IMR-90 (cell line): ENCODE measurements at regions not wholly inside any gene's neighbourhood (a gene's known extent, or its start where the extent isn't known, plus 50 kb on each side); places are given as distances from the start of the nearest gene placed in this dataset.

Experiments
- ATAC-seq: fragments of 200-7000 bp; cut with Tn5 transposase; 2 replicates; pipeline ENCODE4 v1.9.1; 2020; ENCODE audit warnings: low read depth, mild to moderate bottlenecking, moderate library complexity
- BruUV-seq: library from RNA; stranded (reverse); fragments of 400-500 nt; replicated peaks from 2 replicates; lab custom pipeline; 2021; lab: Mats Ljungman, UMichigan
- CTCF ChIA-PET: fragments of 300-600 bp; formaldehyde crosslinking; extraction: SDS; loops from one replicate; lab custom pipeline; 2021; ENCODE audit warnings: antibody characterized with exemption; lab: Yijun Ruan, JAX
- POLR2A ChIA-PET: fragments of 300-600 bp; sonication (Branson Sonifier 250); formaldehyde crosslinking; loops from one replicate; lab custom pipeline; 2022; ENCODE audit warnings: antibody characterized with exemption; ENCODE audit not compliant: unreplicated experiment; lab: Charles Lee
- DNase-seq: peaks from one replicate; pipeline ENCODE4 v3.0.0; 2013
- H2AFZ ChIP-seq: replicated peaks from 2 replicates; pipeline ENCODE3; 2013; ENCODE audit warnings: low read length, mild to moderate bottlenecking; ENCODE audit not compliant: poor library complexity
- H2AK5ac ChIP-seq: 2 replicates; pipeline ENCODE4 v1.6.1; 2013; ENCODE audit warnings: low read depth, low read length, inconsistent platforms
- H2AK9ac ChIP-seq: replicated peaks from 2 replicates; pipeline ENCODE3; 2013; ENCODE audit warnings: mild to moderate bottlenecking, low read depth, low read length, moderate library complexity; ENCODE audit not compliant: poor library complexity
- H2BK120ac ChIP-seq: 2 replicates; pipeline ENCODE4 v1.6.1; 2013; ENCODE audit warnings: low read depth, low read length, inconsistent platforms
- H2BK15ac ChIP-seq: 3 replicates; pipeline ENCODE4 v1.6.1; 2013; ENCODE audit warnings: low read depth, low read length, inconsistent platforms
- H2BK20ac ChIP-seq: 2 replicates; pipeline ENCODE4 v1.6.1; 2013; ENCODE audit warnings: low read depth, mild to moderate bottlenecking, inconsistent platforms, low read length, moderate library complexity
- H2BK5ac ChIP-seq: 2 replicates; pipeline ENCODE4 v1.6.1; 2013; ENCODE audit warnings: mild to moderate bottlenecking, low read depth, low read length, inconsistent platforms; ENCODE audit not compliant: poor library complexity, severe bottlenecking
- H3K14ac ChIP-seq: replicated peaks from 2 replicates; pipeline ENCODE4 v1.6.1; 2013; ENCODE audit warnings: low read depth, low read length, inconsistent platforms
- H3K18ac ChIP-seq: 2 replicates; pipeline ENCODE4 v1.6.1; 2013; ENCODE audit warnings: low read depth, low read length, control low read depth
- H3K23ac ChIP-seq: 2 replicates; pipeline ENCODE4 v1.6.1; 2013; ENCODE audit warnings: low read depth, low read length, inconsistent platforms
- H3K27ac ChIP-seq: 2 replicates; pipeline ENCODE4 v1.5.1; 2013; ENCODE audit warnings: mild to moderate bottlenecking, control low read depth, low read length; ENCODE audit not compliant: insufficient read depth
- H3K27me3 ChIP-seq: 2 replicates; pipeline ENCODE4 v1.6.1; 2013; ENCODE audit warnings: low read length; ENCODE audit not compliant: control insufficient read depth, insufficient read depth
- H3K36me3 ChIP-seq: 2 replicates; pipeline ENCODE4 v1.6.1; 2013; ENCODE audit warnings: low read length, mixed read lengths; ENCODE audit not compliant: control insufficient read depth, insufficient read depth
- H3K4ac ChIP-seq: 2 replicates; pipeline ENCODE4 v1.6.1; 2013; ENCODE audit warnings: low read depth, low read length, inconsistent platforms
- H3K4me1 ChIP-seq: 2 replicates; pipeline ENCODE4 v1.6.1; 2013; ENCODE audit warnings: low read length, mixed read lengths; ENCODE audit not compliant: control insufficient read depth, insufficient read depth
- H3K4me2 ChIP-seq: 2 replicates; pipeline ENCODE4 v1.6.1; 2013; ENCODE audit warnings: low read depth, mild to moderate bottlenecking, control low read depth, low read length, moderate library complexity
- H3K4me3 ChIP-seq: 2 replicates; pipeline ENCODE4 v1.5.1; 2013; ENCODE audit warnings: low read depth, mild to moderate bottlenecking, control low read depth, low read length, moderate library complexity; ENCODE audit not compliant: insufficient read depth
- H3K56ac ChIP-seq: 2 replicates; pipeline ENCODE4 v1.6.1; 2013; ENCODE audit warnings: low read length, inconsistent platforms; ENCODE audit not compliant: insufficient read depth; ENCODE audit errors: extremely low read depth
- H3K79me1 ChIP-seq, 2 experiments: 2 replicates each; pipeline ENCODE4 v1.6.1; 2013; ENCODE audit warnings: low read length in 2 of 2, inconsistent platforms in 1 of 2, low read depth in 1 of 2
- H3K9ac ChIP-seq: 2 replicates; pipeline ENCODE4 v1.6.1; 2013; ENCODE audit warnings: low read depth, low read length, control low read depth
- H3K9me1 ChIP-seq: 2 replicates; pipeline ENCODE4 v1.6.1; 2013; ENCODE audit warnings: low read length, inconsistent platforms; ENCODE audit not compliant: insufficient read depth
- H3K9me3 ChIP-seq: 2 replicates; pipeline ENCODE4 v1.6.1; 2013; ENCODE audit warnings: low read length; ENCODE audit not compliant: control insufficient read depth, insufficient read depth
- H4K20me1 ChIP-seq: 2 replicates; pipeline ENCODE4 v1.6.1; 2013; ENCODE audit warnings: low read length, inconsistent platforms; ENCODE audit not compliant: insufficient read depth
- H4K5ac ChIP-seq: 2 replicates; pipeline ENCODE4 v1.6.1; 2013; ENCODE audit warnings: mild to moderate bottlenecking, low read depth, low read length, control low read depth
- H4K8ac ChIP-seq, 2 experiments: 2 replicates each; pipeline ENCODE4 v1.6.1; 2013; ENCODE audit warnings: low read depth in 2 of 2, low read length in 2 of 2, control low read depth in 1 of 2, inconsistent platforms in 1 of 2
- H4K91ac ChIP-seq: 2 replicates; pipeline ENCODE4 v1.6.1; 2013; ENCODE audit warnings: low read depth, low read length, inconsistent platforms; ENCODE audit not compliant: insufficient read depth
- BHLHE40 ChIP-seq: fragments of 150-350 bp; IDR thresholded peaks from 2 replicates; pipeline ENCODE4 v1.6.1; 2016; ENCODE audit warnings: mild to moderate bottlenecking, low read depth, low read length
- CEBPB ChIP-seq: IDR thresholded peaks from 2 replicates; pipeline ENCODE4 v1.6.1; 2012; ENCODE audit warnings: low read depth, low read length, improper control_type of control experiment
- ELK1 ChIP-seq: fragments of 150-350 bp; IDR thresholded peaks from 2 replicates; pipeline ENCODE4 v1.6.1; 2016; ENCODE audit warnings: low read depth, mild to moderate bottlenecking, low read length, moderate library complexity, borderline replicate concordance
- MAFK ChIP-seq: IDR thresholded peaks from 2 replicates; pipeline ENCODE4 v1.6.1; 2012; ENCODE audit warnings: low read depth, low read length, improper control_type of control experiment
- MXI1 ChIP-seq: IDR thresholded peaks from 2 replicates; pipeline ENCODE4 v1.6.1; 2012; ENCODE audit warnings: low read depth, mild to moderate bottlenecking, low read length, moderate library complexity, borderline replicate concordance
- POLR2A ChIP-seq: IDR thresholded peaks from 2 replicates; pipeline ENCODE4 v1.6.1; 2012; ENCODE audit warnings: mild to moderate bottlenecking, low read depth, low read length
- RCOR1 ChIP-seq: IDR thresholded peaks from 2 replicates; pipeline ENCODE4 v1.6.1; 2012; ENCODE audit warnings: mild to moderate bottlenecking, low read length, improper control_type of control experiment; ENCODE audit not compliant: insufficient replicate concordance
- USF2 ChIP-seq: fragments of 150-350 bp; IDR thresholded peaks from 2 replicates; pipeline ENCODE4 v1.6.1; 2017; ENCODE audit warnings: mild to moderate bottlenecking, antibody characterized with exemption, low read length, low read depth
- whole genome bisulfite sequencing, 2 experiments: methylation state at CpG; one replicate each; pipeline versions ENCODE4 v1.1.5 to v1.1.7; 2013; ENCODE audit warnings: missing lambda C conversion rate in 2 of 2; ENCODE audit not compliant: insufficient read length in 1 of 2; ENCODE audit errors: extremely low coverage in 2 of 2; 5-methylcytosine and 5-hydroxymethylcytosine counted together
- dilution Hi-C: fragments of 300-500 bp; cut with HindIII; formaldehyde crosslinking; loops from one replicate; pipeline ENCODE4 v1.14.3; 2018; ENCODE audit warnings: low sequenced_read_pairs; ENCODE audit not compliant: unreplicated experiment
- in situ Hi-C: fragments of 300-500 bp; cut with MboI; formaldehyde crosslinking; loops from 3 replicates; pipeline ENCODE4 v1.14.3; 2019; ENCODE audit warnings: low sequenced_read_pairs, inconsistent platforms, mixed read lengths
- intact Hi-C: fragments of 100-400 bp; cut with micrococcal nuclease; formaldehyde crosslinking; loops from 2 replicates; pipeline ENCODE4 v1.10.0; 2022
- TF ChIP-seq, protein P1 (sequence below): conservative IDR thresholded peaks from 2 replicates; pipeline ENCODE4 v1.5.1; 2012; ENCODE audit warnings: mild to moderate bottlenecking, low read depth, low read length, improper control_type of control experiment

DNA sequence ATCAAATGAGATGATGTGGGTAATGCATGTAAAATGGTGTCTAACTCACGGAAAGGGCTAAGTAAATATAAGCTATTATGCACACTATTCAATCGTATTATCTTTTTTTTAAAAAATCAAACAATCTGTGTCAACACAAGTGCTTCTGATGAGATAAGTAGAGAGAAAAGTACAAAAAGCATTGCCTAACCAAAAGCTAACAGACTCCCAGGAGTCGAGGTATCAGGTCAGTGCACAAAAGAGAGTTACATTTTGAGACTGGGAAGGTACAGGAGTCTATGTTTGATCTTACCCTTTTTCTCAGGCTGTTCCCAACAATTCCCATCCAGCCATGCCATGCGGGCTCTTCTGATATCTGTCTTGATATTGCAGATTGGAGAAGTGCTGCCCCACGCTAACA lies 203.3 kb upstream of the ZIC3 start:
- in situ Hi-C loops (no loop called here), intact Hi-C loops (no loop called here), dilution Hi-C loops (no loop called here)
- H2AFZ ChIP-seq: no peak overlapping the region
- no peak overlapping the region for H2BK20ac ChIP-seq
- H3K9me3 ChIP-seq: no peaks in the 10 kb centered on the region
- no peak overlapping the region for H4K5ac ChIP-seq
- H3K18ac ChIP-seq: no peak overlapping the region
- H3K4ac ChIP-seq: no peak overlapping the region
- DNase-seq: no peak
- H3K14ac ChIP-seq: no peak overlapping the region
- ChIA-PET CTCF (interaction anchor here (1.0 kb wide), 1 partner anchor 11 kb away, joined by 3 read pairs; no protein-coding TSS in a partner anchor), POLR2A (no interaction called here)
- no peak overlapping the region for H3K4me3 ChIP-seq
- no peak overlapping the region for H2BK15ac ChIP-seq
- no peak overlapping the region for H2BK5ac ChIP-seq
- H3K27ac ChIP-seq: no peak overlapping the region
- H3K4me2 ChIP-seq: no peak overlapping the region
- no CpG with 5 or more reads among the region's 5 CpGs for WGBS, 2 experiments
- no TSS peak for BruUV-seq
- H3K79me1 ChIP-seq: no peaks in the 10 kb centered on the region
- no peaks in the 10 kb centered on the region; the same call in 1 of the 2 replicates for H3K27me3 ChIP-seq
- no peak overlapping the region for H3K23ac ChIP-seq
- no peaks in the 10 kb centered on the region for H3K9me1 ChIP-seq
- no peak overlapping the region for H2AK9ac ChIP-seq
- TF ChIP-seq POLR2A: no peak
- TF ChIP-seq, protein P1, sequence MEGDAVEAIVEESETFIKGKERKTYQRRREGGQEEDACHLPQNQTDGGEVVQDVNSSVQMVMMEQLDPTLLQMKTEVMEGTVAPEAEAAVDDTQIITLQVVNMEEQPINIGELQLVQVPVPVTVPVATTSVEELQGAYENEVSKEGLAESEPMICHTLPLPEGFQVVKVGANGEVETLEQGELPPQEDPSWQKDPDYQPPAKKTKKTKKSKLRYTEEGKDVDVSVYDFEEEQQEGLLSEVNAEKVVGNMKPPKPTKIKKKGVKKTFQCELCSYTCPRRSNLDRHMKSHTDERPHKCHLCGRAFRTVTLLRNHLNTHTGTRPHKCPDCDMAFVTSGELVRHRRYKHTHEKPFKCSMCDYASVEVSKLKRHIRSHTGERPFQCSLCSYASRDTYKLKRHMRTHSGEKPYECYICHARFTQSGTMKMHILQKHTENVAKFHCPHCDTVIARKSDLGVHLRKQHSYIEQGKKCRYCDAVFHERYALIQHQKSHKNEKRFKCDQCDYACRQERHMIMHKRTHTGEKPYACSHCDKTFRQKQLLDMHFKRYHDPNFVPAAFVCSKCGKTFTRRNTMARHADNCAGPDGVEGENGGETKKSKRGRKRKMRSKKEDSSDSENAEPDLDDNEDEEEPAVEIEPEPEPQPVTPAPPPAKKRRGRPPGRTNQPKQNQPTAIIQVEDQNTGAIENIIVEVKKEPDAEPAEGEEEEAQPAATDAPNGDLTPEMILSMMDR: no peak
- TF ChIP-seq RCOR1: no peak
- TF ChIP-seq USF2: no peak
- no peak for TF ChIP-seq MAFK
- TF ChIP-seq CEBPB: no peak
- TF ChIP-seq MXI1: no peak
- TF ChIP-seq ELK1: no peak
- TF ChIP-seq BHLHE40: no peak
- H2AK5ac ChIP-seq: no peak overlapping the region
- no peak for ATAC-seq
- no peak overlapping the region for H2BK120ac ChIP-seq
- H3K4me1 ChIP-seq: no peaks in the 10 kb centered on the region
- no peaks in the 10 kb centered on the region for H4K20me1 ChIP-seq
- H3K36me3 ChIP-seq: no peaks in the 10 kb centered on the region
- no peak overlapping the region for H4K8ac ChIP-seq
- no peak overlapping the region for H4K91ac ChIP-seq
- H3K56ac ChIP-seq: no peak overlapping the region
- no peak overlapping the region for H3K9ac ChIP-seq
